Progenitor cell of endocrine pancreas (in vitro differentiated cells): ENCODE measurements at regions not wholly inside any gene's neighbourhood (a gene's known extent, or its start where the extent isn't known, plus 50 kb on each side); places are given as distances from the start of the nearest gene placed in this dataset.
"Not testable (repeated sequence)": the region's sequence is repeated elsewhere in the genome, so short reads cannot be mapped to it uniquely, and the experiment has no call there.

Experiments used
- DNase-seq: peaks from one replicate; pipeline ENCODE4 v3.0.0; 2021; ENCODE audit warnings: low spot score; ENCODE audit not compliant: unreplicated experiment
- H3K27ac Mint-ChIP-seq: 2 replicates; pipeline ENCODE4 v1.8.0; 2021; ENCODE audit warnings: mild to moderate bottlenecking, moderate library complexity, mixed read lengths
- H3K27me3 Mint-ChIP-seq: 2 replicates; pipeline ENCODE4 v1.8.0; 2021; ENCODE audit warnings: mixed read lengths
- H3K36me3 Mint-ChIP-seq: 2 replicates; pipeline ENCODE4 v1.8.0; 2022; ENCODE audit warnings: mixed read lengths; ENCODE audit not compliant: insufficient read depth
- H3K4me1 Mint-ChIP-seq: 2 replicates; pipeline ENCODE4 v1.8.0; 2021; ENCODE audit warnings: low read depth, mixed read lengths
- H3K4me3 Mint-ChIP-seq: 2 replicates; pipeline ENCODE4 v1.8.0; 2021; ENCODE audit warnings: low read depth, mild to moderate bottlenecking, moderate library complexity, mixed read lengths
- H3K9me3 Mint-ChIP-seq: 2 replicates; pipeline ENCODE4 v1.8.0; 2021; ENCODE audit warnings: low read depth, mixed read lengths
- CTCF ChIP-seq: fragments of 200-600 bp; sonication (generic); IDR thresholded peaks from one replicate; pipeline ENCODE4 v1.5.0; 2021; ENCODE audit warnings: antibody characterized with exemption, mild to moderate bottlenecking; ENCODE audit not compliant: unreplicated experiment

- H3K36me3 Mint-ChIP-seq: no peaks in the 10 kb centered on the region
- no peaks in the 10 kb centered on the region for H3K4me1 Mint-ChIP-seq
- H3K27ac Mint-ChIP-seq: no peak overlapping the region
- peaks cover 4% of the 10 kb centered on the region for H3K27me3 Mint-ChIP-seq
- no peak overlapping the region for H3K4me3 Mint-ChIP-seq
- no peak for DNase-seq
- TF ChIP-seq CTCF: no peak
- peaks cover 25% of the 10 kb centered on the region for H3K9me3 Mint-ChIP-seq
These were observed 212.0 kb upstream of the MGAT5 start for GRCh38 chr2:134041877-134042276.

GRCh38 chr2:134043028-134043427 lies 210.8 kb upstream of the MGAT5 start:
- not testable (repeated sequence) for DNase-seq, H3K27me3 Mint-ChIP-seq, H3K4me1 Mint-ChIP-seq, H3K27ac Mint-ChIP-seq, H3K4me3 Mint-ChIP-seq, H3K36me3 Mint-ChIP-seq
- peaks cover 27% of the 10 kb centered on the region for H3K9me3 Mint-ChIP-seq

- Mint-ChIP-seq H3K36me3 (no peaks in the 10 kb centered on the region), H3K4me1 (peaks cover 2% of the 10 kb centered on the region), H3K9me3 (peaks cover 16% of the 10 kb centered on the region), H3K27me3 (peaks cover 9% of the 10 kb centered on the region), H3K4me3 (no peak overlapping the region), H3K27ac (no peak overlapping the region)
- DNase-seq: no peak
- TF ChIP-seq CTCF: no peak
These were observed 201.7 kb upstream of the MGAT5 start for GRCh38 chr2:134052173-134052572.

- Mint-ChIP-seq H3K27me3 (peaks cover 11% of the 10 kb centered on the region), H3K4me3 (no peak overlapping the region), H3K9me3 (peaks cover 6% of the 10 kb centered on the region), H3K4me1 (peaks cover 2% of the 10 kb centered on the region), H3K36me3 (no peaks in the 10 kb centered on the region), H3K27ac (no peak overlapping the region)
- DNase-seq: no peak
- no peak for TF ChIP-seq CTCF
These were observed 197.7 kb upstream of the MGAT5 start for GRCh38 chr2:134056173-134056572.

GRCh38 chr2:134061066-134061465 lies 192.8 kb upstream of the MGAT5 start:
- not testable (repeated sequence) for H3K27ac Mint-ChIP-seq, H3K4me1 Mint-ChIP-seq, DNase-seq, H3K4me3 Mint-ChIP-seq, H3K36me3 Mint-ChIP-seq
- Mint-ChIP-seq H3K27me3 (peaks cover 11% of the 10 kb centered on the region), H3K9me3 (peaks cover 19% of the 10 kb centered on the region)

- not testable (repeated sequence) for H3K4me3 Mint-ChIP-seq, H3K4me1 Mint-ChIP-seq, H3K36me3 Mint-ChIP-seq, H3K27me3 Mint-ChIP-seq, DNase-seq, H3K27ac Mint-ChIP-seq
- peaks cover 19% of the 10 kb centered on the region for H3K9me3 Mint-ChIP-seq
These were observed 191.6 kb upstream of the MGAT5 start for GRCh38 chr2:134062235-134062634.

GRCh38 chr2:134063916-134064315 lies 190.0 kb upstream of the MGAT5 start:
- not testable (repeated sequence) for H3K4me1 Mint-ChIP-seq, DNase-seq, H3K27ac Mint-ChIP-seq, H3K27me3 Mint-ChIP-seq, H3K4me3 Mint-ChIP-seq, H3K36me3 Mint-ChIP-seq
- peaks cover 19% of the 10 kb centered on the region for H3K9me3 Mint-ChIP-seq
